WI38 (cell line): ENCODE measurements at regions not wholly inside any gene's neighbourhood (a gene's known extent, or its start where the extent isn't known, plus 50 kb on each side); places are given as distances from the start of the nearest gene placed in this dataset.
"Not testable (repeated sequence)": the region's sequence is repeated elsewhere in the genome, so short reads cannot be mapped to it uniquely, and the experiment has no call there.

Experiments
- H3K4me3 ChIP-seq: 2 replicates; pipeline ENCODE4 v1.5.1; 2011; ENCODE audit warnings: low read depth, mild to moderate bottlenecking, control low read depth, low read length
- TF ChIP-seq, protein P1 (sequence below): IDR thresholded peaks from 2 replicates; pipeline ENCODE4 v1.5.1; 2012; ENCODE audit warnings: low read depth, mild to moderate bottlenecking, control low read depth, low read length

DNA sequence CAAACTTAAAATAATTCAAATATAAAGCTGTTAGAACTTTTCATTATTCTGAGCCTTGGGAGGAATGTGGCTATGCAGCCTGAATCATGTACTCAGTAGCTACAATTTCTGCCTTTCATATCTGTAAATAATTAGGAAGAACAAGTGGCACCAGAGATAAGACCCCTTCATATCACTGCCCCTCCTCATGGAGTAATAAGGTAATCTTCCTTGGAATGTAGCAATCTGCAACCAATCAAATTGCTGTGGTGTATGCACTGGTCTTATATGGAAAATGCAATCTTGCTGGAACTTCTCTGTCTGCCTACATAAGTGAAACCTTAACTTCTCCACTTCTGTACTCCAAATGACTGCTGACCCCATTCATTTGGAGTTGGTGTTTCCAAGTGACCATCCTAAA is 104.4 kb upstream of the VANGL1 start:
- TF ChIP-seq, protein P1, sequence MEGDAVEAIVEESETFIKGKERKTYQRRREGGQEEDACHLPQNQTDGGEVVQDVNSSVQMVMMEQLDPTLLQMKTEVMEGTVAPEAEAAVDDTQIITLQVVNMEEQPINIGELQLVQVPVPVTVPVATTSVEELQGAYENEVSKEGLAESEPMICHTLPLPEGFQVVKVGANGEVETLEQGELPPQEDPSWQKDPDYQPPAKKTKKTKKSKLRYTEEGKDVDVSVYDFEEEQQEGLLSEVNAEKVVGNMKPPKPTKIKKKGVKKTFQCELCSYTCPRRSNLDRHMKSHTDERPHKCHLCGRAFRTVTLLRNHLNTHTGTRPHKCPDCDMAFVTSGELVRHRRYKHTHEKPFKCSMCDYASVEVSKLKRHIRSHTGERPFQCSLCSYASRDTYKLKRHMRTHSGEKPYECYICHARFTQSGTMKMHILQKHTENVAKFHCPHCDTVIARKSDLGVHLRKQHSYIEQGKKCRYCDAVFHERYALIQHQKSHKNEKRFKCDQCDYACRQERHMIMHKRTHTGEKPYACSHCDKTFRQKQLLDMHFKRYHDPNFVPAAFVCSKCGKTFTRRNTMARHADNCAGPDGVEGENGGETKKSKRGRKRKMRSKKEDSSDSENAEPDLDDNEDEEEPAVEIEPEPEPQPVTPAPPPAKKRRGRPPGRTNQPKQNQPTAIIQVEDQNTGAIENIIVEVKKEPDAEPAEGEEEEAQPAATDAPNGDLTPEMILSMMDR = no peak
- H3K4me3 ChIP-seq = no peak overlapping the region

DNA sequence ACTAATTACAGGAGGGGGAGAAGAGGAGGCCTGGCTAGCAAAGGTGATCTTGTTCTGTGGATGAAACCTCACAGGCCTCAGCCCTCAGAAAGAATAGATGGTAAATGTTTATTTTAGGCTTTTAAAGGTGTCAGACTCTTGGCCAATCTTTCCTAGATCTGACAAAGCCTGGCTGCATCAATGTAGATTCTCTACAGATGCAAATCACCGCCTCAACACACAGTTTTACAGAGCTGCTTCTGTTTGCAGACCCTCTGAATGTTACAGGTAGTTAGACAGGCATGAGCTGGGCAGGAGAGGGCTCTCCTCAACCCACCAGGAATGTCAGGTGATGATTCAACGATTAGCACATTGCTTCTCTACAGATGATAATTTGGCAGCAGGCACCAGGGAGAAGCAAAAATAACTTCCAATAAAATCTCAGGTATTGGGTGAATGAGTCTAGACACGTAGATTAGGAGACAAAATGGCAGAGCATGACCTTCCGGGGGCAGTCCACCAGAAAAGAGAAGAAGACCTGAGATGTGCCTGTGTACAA is 105.4 kb upstream of the VANGL1 start:
- H3K4me3 ChIP-seq = no peak overlapping the region
- TF ChIP-seq, protein P1 = no peak

DNA sequence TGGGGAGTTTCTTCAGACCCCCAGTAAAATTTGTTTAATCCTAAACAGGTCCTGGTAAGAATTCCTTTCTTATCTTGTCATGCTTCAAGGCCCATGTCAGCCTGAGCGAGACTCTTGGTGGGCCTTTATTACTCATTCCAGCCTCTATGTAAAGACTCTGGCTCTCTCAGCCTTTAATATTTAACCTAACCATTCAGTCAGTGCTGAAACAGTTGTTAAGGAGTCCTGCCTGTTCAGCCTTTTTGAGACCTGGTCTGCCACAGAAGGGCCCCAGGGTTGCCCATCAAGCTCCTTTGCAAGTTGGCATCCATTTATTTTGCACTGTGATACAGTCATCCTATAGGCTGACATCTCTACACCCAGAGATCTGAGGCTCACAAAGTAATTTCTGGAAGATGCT is 107.7 kb upstream of the VANGL1 start:
- H3K4me3 ChIP-seq = no peak overlapping the region
- TF ChIP-seq, protein P1 = no peak

DNA sequence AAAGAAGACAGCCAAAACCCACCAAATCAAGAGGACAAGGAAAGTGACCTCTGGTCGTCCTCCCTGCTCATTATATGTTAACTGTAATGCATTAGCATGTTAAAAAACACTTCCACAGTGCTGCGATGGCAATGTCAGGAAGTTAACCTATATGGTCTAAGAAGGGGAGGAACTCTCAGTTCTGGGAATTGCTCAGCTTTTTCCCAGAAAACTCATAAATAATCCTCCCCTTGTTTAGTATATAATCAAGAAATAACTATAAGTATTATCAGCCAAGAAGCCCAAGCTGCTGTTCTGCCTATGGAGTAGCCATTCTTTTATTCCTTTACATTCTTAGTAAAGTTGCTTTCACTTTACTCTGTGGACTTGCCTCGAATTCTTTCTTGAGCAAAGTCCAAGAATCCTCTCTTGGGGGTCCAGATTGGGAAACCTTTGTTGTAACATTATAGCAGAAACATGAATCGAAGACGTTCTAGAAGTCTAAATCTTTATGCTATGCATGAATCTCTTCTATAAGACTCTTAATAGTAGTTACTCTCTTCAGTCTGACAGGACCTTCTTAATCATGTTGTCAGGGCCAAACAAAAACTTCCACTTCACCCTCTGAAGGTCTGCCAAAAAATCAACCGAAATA is 110.0 kb upstream of the VANGL1 start:
- TF ChIP-seq, protein P1 = no peak
- no peak overlapping the region for H3K4me3 ChIP-seq

DNA sequence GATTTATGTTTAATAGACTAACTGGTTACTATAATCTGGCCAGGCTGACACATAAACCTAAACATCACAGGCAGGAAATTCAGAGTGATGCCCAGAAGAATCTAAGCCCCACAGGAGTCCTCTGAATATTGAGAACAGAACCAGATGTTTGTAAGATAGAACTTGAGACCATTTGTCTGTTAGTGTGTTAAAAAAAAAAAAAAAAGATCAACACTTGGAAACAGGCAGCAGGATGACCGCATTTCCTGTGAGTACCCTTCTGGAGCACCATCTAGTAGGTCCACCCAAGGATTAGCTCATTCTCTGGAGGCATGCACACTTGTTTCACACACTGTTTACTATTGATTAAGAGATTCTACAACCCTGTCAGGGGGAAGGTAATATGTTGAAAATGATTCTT is 111.4 kb upstream of the VANGL1 start:
- H3K4me3 ChIP-seq = no peak overlapping the region
- TF ChIP-seq, protein P1 = no peak

DNA sequence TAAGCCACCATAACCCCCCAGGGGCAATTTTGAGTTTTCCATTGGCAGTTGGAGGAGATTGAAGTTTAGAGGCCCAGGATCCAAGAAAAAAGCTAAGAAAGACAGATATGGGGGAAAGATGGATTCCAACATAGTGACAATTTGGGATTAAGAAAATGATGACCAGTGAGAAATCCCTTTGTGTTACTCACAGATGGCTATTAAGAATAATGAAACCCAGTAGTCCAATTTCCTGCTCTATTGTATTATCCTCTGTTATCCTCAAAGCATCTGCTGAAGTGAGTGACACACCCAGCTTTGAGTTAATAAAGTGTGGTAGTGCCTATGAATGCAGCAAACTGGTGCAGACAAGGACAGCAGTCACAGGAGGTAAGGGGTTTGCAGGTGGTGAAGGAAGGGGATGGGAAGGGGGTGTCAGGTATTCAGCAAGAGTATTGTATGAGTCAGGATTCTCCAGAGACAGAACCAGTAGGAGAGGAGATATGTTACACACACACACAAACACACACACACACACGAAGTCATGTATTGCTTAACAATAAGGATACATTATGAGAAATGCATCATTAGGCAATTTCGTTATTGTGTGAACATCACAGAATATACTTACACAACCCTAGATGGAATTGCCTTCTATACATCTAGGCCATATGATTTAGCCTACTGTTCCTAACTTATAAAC is 112.4 kb upstream of the VANGL1 start:
- no peak overlapping the region for H3K4me3 ChIP-seq
- TF ChIP-seq, protein P1 = no peak

DNA sequence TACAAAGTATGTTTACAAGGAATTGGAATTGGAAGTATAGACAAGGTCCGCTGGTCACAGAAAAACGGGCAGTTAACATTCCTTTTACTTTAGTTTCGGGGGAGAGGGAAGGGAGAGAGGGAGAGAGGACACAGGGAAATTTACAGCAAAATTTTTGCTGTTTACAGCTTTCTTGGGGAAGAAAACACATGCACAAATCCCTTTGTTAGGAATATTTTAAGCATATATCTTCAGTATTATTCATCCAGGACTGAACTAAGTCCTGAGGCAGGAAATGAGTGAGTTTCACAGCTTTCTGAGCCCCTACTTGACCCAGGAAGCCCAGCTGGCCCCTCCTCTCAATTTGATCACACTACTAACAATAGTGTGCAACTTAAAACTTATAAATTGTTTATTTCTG is 113.4 kb upstream of the VANGL1 start:
- not testable (repeated sequence) for H3K4me3 ChIP-seq
